Gastroesophageal sphincter (tissue), 4 donors: ENCODE measurements at regions not wholly inside any gene's neighbourhood (a gene's known extent, or its start where the extent isn't known, plus 50 kb on each side); places are given as distances from the start of the nearest gene placed in this dataset.

Experiments used
- ATAC-seq: fragments of 150-250 bp; one replicate; pipeline ENCODE4 v1.9.1; 2016; ENCODE audit warnings: mild to moderate bottlenecking, moderate library complexity
- H3K27ac ChIP-seq, 4 donors: fragments of 200-600 bp; sonication (generic) in 3 of 4; 1 replicate in 3 of 4; 2 replicates in 1 of 4; pipeline ENCODE4 v1.5.1; 2016 to 2019
- H3K27me3 ChIP-seq: fragments of 200-600 bp; sonication (generic); one replicate; pipeline ENCODE4 v1.5.1; 2019
- H3K36me3 ChIP-seq, 2 donors: fragments of 200-600 bp; sonication (generic); one replicate each; pipeline ENCODE4 v1.5.1; 2019; ENCODE audit warnings: control low read depth in 1 of 2
- H3K4me1 ChIP-seq, 3 donors: fragments of 200-600 bp; sonication (generic); 1 replicate in 2 of 3; 2 replicates in 1 of 3; pipeline ENCODE4 v1.5.1; 2016 to 2019; ENCODE audit warnings: control low read depth in 2 of 3
- H3K4me3 ChIP-seq, 2 donors: fragments of 200-600 bp; sonication (generic); one replicate each; pipeline ENCODE4 v1.5.1; 2019; ENCODE audit warnings: mild to moderate bottlenecking in 1 of 2, moderate library complexity in 1 of 2
- H3K9me3 ChIP-seq, 3 donors: fragments of 200-600 bp; sonication (generic); one replicate each; pipeline ENCODE4 v1.5.1; 2017 to 2019; ENCODE audit warnings: control low read depth in 2 of 3
- EP300 ChIP-seq: sonication (generic); formaldehyde crosslinking; IDR thresholded peaks from one replicate; pipeline ENCODE4 v1.6.1; 2017; ENCODE audit warnings: antibody characterized with exemption, mild to moderate bottlenecking
- POLR2A ChIP-seq, 2 donors: fragments of 450-650 bp; IDR thresholded peaks; one replicate each; pipeline ENCODE4 v1.6.1; 2017; ENCODE audit warnings: antibody characterized with exemption in 2 of 2, mild to moderate bottlenecking in 2 of 2, moderate library complexity in 1 of 2
- POLR2AphosphoS5 ChIP-seq: sonication (generic); formaldehyde crosslinking; IDR thresholded peaks from one replicate; pipeline ENCODE4 v1.6.1; 2017; ENCODE audit warnings: antibody characterized with exemption
- WGBS, 2 donors: methylation state at CpG; one replicate each; pipeline ENCODE4 v1.1.5; 2018; ENCODE audit warnings: low coverage in 1 of 2; 5-methylcytosine and 5-hydroxymethylcytosine counted together
- TF ChIP-seq, protein P1 (sequence below), 4 experiments: fragments of 200-600 bp in 2 of 4; fragments of 450-650 bp in 2 of 4; sonication (generic) in 1 of 4; IDR thresholded peaks; one replicate each; pipeline ENCODE4 v1.5.1; 2017 to 2019; ENCODE audit warnings: antibody characterized with exemption in 4 of 4, mild to moderate bottlenecking in 2 of 4, moderate library complexity in 2 of 4

DNA sequence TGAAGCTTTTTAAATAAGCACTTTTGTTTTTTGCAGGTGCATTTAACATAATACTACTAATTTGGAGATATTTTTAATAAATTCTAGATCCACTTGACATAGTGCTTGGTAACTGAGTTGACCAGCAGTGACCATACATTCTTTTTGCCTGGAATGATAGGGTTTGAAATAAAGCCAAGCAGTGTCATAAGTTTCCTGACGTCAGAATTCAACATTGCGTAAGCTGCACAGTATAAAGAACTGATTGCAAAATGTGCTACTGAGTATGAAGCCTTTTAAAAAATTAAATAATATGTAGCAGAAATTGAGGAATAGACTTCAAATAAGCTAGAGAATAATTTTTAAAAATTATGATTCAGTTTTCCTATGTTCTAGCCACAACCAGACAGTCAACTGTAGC lies 454.6 kb upstream of the ARPP21 start:
- 46 to 59% methylated on average over 2 of the region's 2 CpGs for WGBS, 2 donors
- no peak for ATAC-seq

DNA sequence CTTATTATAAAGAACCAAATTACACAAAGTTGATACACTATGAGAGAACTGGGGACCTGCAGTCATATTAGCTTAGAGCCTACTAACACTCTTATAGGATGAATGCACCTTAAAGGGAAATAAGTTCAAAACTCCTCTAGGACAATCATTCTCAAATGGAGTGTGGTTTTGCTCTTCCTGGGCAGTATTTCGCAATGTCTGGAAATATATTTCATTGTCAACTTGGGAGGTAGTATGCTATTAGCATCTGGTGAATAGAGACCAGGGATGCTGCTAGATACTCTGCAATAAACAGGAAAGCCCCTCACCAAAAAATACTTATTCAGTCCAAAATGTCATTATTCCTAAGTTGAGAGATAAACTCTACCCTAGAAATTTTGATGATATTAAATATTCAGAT lies 451.4 kb upstream of the ARPP21 start:
- Histone ChIP-seq H3K4me1 (no peaks in the 10 kb centered on the region), H3K27me3 (no peaks in the 10 kb centered on the region), H3K27ac (no peak overlapping the region), H3K36me3 (no peaks in the 10 kb centered on the region), H3K4me3 (no peak overlapping the region), H3K9me3 (no peaks in the 10 kb centered on the region)
- ATAC-seq, result no peak
- TF ChIP-seq EP300, result no peak
- TF ChIP-seq, protein P1, sequence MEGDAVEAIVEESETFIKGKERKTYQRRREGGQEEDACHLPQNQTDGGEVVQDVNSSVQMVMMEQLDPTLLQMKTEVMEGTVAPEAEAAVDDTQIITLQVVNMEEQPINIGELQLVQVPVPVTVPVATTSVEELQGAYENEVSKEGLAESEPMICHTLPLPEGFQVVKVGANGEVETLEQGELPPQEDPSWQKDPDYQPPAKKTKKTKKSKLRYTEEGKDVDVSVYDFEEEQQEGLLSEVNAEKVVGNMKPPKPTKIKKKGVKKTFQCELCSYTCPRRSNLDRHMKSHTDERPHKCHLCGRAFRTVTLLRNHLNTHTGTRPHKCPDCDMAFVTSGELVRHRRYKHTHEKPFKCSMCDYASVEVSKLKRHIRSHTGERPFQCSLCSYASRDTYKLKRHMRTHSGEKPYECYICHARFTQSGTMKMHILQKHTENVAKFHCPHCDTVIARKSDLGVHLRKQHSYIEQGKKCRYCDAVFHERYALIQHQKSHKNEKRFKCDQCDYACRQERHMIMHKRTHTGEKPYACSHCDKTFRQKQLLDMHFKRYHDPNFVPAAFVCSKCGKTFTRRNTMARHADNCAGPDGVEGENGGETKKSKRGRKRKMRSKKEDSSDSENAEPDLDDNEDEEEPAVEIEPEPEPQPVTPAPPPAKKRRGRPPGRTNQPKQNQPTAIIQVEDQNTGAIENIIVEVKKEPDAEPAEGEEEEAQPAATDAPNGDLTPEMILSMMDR (IDR thresholded peaks at IDR 0.05), result no peak
- no peak for TF ChIP-seq POLR2A (IDR thresholded peaks at IDR 0.05)
- no peak for TF ChIP-seq POLR2AphosphoS5
- 86 to 100% methylated on average over 1 of the region's 1 CpG for WGBS, 2 donors

More for the DNA sequence above, 454.6 kb upstream of the ARPP21 start:
- TF ChIP-seq, protein P1 (IDR thresholded peaks at IDR 0.05), result no peak
- TF ChIP-seq POLR2A (IDR thresholded peaks at IDR 0.05) (no peak), POLR2AphosphoS5 (no peak), EP300 (no peak)
- Histone ChIP-seq H3K27me3 (no peaks in the 10 kb centered on the region), H3K36me3 (no peaks in the 10 kb centered on the region), H3K4me1 (no peaks in the 10 kb centered on the region), H3K27ac (no peak overlapping the region), H3K9me3 (peaks cover 0 to 9% (median 0%) of the 10 kb centered on the region in 3 donors), H3K4me3 (no peak overlapping the region)

DNA sequence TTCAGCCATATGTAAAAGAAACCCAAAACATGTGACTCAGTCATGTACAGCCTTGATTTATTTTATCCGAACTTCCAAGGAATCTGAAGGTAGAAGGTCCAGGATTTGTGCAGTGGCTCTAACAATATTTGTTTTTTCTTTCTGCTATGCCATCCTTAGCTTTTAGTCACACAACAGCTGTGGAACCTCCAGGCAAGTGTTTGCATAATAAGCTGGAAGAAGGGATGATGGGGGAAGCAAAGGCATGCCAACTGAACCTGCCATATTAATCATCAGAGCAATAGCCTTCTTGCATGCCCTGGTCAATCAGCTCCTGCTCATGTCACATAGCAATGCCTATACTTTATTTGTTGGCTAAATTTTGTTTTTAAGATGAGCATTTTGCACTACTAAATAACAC lies 444.7 kb upstream of the ARPP21 start:
- Histone ChIP-seq H3K36me3 (no peaks in the 10 kb centered on the region), H3K27me3 (no peaks in the 10 kb centered on the region), H3K9me3 (no peaks in the 10 kb centered on the region), H3K4me1 (no peaks in the 10 kb centered on the region), H3K27ac (no peak overlapping the region), H3K4me3 (no peak overlapping the region)
- TF ChIP-seq POLR2AphosphoS5 (no peak), EP300 (no peak), POLR2A (IDR thresholded peaks at IDR 0.05) (no peak)
- TF ChIP-seq, protein P1 (IDR thresholded peaks at IDR 0.05), result no peak
- 77 to 93% methylated on average over 1 of the region's 1 CpG for WGBS, 2 donors
- ATAC-seq, result no peak

DNA sequence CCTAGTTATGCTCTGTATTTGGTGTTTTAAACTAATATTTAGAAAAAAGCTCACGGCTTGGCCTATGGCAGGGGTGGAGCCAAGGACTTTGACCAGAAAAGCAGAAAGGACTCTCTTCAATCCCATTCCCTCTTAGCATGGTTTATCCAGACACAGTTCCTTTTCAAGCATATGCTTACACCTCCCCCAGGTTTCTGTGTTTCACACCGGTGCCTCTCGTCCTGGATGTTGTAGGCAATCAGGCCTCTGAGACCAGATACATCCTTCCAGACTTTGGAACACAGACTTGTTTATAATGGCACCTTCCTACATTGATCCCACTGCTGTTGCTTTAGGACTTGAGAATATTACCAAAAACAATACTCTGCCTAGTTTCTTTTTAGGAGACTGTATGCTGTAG lies 440.5 kb upstream of the ARPP21 start:
- H3K27ac ChIP-seq, result no peak overlapping the region
- WGBS, 2 donors, result 52 to 100% methylated on average over 3 of the region's 3 CpGs
- no peaks in the 10 kb centered on the region for H3K9me3 ChIP-seq
- ATAC-seq, result no peak
- H3K4me1 ChIP-seq, result no peaks in the 10 kb centered on the region
- no peak overlapping the region for H3K4me3 ChIP-seq
- H3K27me3 ChIP-seq, result no peaks in the 10 kb centered on the region
- TF ChIP-seq EP300, result no peak
- TF ChIP-seq, protein P1 (IDR thresholded peaks at IDR 0.05), result no peak
- no peak for TF ChIP-seq POLR2A (IDR thresholded peaks at IDR 0.05)
- TF ChIP-seq POLR2AphosphoS5, result no peak
- no peaks in the 10 kb centered on the region for H3K36me3 ChIP-seq

DNA sequence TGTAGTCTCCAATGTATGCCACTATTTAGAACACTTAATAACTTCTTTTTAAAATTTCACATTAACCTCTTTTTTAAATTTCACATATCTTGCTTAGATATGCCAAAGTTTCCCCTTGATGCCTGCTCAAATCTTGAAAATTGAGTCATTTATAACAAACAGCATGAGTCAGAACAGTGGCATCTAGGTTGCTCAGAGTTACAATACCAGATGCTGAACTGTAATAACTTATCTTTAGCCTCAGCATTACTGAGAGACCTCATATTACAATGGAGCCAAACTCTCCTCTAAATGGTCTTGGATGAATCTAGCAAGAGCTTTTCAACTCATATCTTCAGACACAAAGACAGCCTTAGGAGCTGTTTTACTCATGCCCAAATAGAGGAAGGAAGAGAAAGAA lies 439.3 kb upstream of the ARPP21 start:
- TF ChIP-seq, protein P1 (IDR thresholded peaks at IDR 0.05), result no peak
- TF ChIP-seq POLR2AphosphoS5 (no peak), POLR2A (IDR thresholded peaks at IDR 0.05) (no peak), EP300 (no peak)
- H3K27ac ChIP-seq, result no peak overlapping the region
- ATAC-seq, result no peak
- H3K36me3 ChIP-seq, result no peaks in the 10 kb centered on the region
- H3K4me1 ChIP-seq, result no peaks in the 10 kb centered on the region
- no peaks in the 10 kb centered on the region for H3K9me3 ChIP-seq
- no peak overlapping the region for H3K4me3 ChIP-seq
- no peaks in the 10 kb centered on the region for H3K27me3 ChIP-seq
